DND-41 (cell line): ENCODE measurements at regions not wholly inside any gene's neighbourhood (a gene's known extent, or its start where the extent isn't known, plus 50 kb on each side); places are given as distances from the start of the nearest gene placed in this dataset.

Source experiments
- EZH2 ChIP-seq: IDR thresholded peaks from 3 replicates; pipeline ENCODE4 v1.6.1; 2012; ENCODE audit warnings: borderline replicate concordance, low read depth, mild to moderate bottlenecking, moderate library complexity, low read length, inconsistent platforms; ENCODE audit not compliant: severe bottlenecking
- TF ChIP-seq, protein P1 (sequence below): IDR thresholded peaks from 2 replicates; pipeline ENCODE4 v1.5.1; 2012; ENCODE audit warnings: borderline replicate concordance, low read length, moderate library complexity, mild to moderate bottlenecking; ENCODE audit not compliant: poor library complexity, severe bottlenecking; ENCODE audit errors: extremely low read depth

DNA sequence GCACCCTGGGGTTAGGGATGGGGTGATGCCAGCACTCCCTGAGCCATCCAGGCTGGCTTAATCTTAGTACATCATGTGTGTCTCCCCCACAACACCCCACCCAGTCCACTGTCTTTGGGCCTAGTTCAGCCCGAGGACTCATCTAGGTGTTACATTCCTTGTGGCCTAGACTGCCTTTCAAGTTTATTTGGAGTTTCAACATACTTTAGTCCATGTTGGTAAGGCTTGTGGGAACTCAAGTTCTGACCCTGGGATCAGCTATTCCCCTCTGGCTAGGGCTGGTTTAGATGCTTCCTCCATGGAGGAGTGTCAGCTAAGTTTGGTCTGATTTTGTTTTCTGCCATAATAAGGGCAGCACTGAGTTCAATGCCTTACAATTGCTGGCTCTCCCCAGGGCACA lies 302.4 kb downstream of the SMARCA2 start:
- TF ChIP-seq, protein P1, sequence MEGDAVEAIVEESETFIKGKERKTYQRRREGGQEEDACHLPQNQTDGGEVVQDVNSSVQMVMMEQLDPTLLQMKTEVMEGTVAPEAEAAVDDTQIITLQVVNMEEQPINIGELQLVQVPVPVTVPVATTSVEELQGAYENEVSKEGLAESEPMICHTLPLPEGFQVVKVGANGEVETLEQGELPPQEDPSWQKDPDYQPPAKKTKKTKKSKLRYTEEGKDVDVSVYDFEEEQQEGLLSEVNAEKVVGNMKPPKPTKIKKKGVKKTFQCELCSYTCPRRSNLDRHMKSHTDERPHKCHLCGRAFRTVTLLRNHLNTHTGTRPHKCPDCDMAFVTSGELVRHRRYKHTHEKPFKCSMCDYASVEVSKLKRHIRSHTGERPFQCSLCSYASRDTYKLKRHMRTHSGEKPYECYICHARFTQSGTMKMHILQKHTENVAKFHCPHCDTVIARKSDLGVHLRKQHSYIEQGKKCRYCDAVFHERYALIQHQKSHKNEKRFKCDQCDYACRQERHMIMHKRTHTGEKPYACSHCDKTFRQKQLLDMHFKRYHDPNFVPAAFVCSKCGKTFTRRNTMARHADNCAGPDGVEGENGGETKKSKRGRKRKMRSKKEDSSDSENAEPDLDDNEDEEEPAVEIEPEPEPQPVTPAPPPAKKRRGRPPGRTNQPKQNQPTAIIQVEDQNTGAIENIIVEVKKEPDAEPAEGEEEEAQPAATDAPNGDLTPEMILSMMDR: no peak
- TF ChIP-seq EZH2: no peak
